GM18505 (cell line): ENCODE measurements at regions not wholly inside any gene's neighbourhood (a gene's known extent, or its start where the extent isn't known, plus 50 kb on each side); places are given as distances from the start of the nearest gene placed in this dataset.

Experiments used
- ATAC-seq: cut with Tn5 transposase; IDR thresholded peaks from one replicate; pipeline ENCODE4 v1.9.1; 2021; ENCODE audit not compliant: unreplicated experiment
- POLR2A ChIP-seq: IDR thresholded peaks from 4 replicates; pipeline ENCODE4 v1.6.1; 2011; ENCODE audit warnings: borderline replicate concordance; ENCODE audit not compliant: insufficient read depth, insufficient read length; ENCODE audit errors: extremely low read depth

DNA sequence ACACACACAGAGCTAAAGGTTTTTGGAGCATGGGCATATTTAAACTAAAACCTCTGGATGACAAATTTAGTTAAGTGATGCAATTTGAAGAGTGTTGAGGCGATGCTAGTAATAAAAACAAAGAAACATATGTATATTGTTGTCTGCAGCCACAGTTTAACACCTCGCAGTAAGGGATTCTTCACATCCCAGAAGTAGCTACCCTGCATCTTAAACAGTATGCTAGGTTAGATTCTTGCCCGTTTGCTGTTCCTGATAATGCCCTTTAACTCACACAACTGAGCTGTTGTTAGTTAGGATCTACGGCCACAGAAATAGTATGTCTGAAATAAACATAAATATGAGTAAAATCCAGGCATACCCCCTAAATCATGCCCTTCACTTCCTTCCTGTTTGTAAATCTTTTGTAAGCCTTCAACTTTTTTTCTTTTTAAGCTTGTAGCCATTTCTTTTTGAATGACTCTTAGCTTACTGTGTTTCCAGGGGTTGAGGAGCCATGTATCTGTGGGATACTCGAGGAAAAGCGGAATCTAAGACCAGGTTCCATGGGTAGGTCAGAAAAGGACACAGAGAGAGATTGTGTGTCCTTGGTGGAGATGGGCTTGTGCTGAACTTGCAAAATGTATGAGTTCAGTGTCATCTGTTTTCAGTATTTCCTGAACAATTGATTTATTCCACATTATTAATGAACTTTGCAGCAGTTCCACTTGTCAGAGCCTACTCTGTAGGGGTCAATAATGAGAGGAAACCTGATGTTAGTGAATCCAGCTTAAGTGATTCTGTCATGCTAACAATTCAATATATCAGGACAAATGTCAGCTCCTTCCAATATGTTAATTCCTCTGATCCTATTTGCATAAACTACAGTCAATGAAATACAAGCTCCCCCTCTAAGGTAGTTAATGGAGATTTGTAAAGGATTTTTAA, 349.6 kb downstream of the GPAT3 start:
- no peak for ATAC-seq
- TF ChIP-seq POLR2A, result no peak

DNA sequence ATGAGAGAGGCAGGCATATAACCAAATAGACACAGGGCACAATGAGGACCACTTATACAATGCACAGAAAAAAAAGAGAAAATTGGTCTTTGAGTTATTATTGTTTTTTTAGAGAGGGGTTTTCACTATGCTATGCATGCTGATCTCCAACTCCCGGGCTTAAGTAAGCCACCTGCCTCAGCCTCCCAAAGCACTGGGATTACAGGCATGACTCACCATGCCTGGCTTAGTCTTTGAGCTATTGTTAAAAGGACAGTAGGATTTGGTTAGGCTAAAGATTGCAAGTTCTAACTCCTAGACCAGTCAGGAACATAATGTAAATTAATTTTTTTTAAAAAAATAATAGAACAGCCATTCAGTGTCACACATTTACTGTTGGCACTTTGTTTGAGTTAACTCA, 340.1 kb downstream of the GPAT3 start:
- no peak for ATAC-seq
- no peak for TF ChIP-seq POLR2A

DNA sequence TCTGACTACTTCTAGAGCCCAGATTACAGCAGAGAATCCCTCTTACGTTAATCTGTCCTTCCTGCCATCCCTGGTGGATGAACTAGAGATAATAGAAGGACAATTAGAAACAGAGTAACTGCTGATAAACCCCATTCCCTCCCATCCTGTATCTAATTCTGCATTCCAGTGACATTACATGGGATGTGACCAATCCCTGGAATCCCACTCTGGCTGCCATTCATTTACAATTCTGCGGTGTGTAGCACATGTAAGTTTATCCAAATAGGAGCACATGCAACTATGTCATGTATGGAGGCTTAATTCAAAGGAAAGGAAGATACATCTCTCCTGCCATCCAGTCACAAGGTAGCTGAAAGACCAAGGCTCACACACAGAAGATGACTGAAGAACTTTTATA, 339.5 kb downstream of the GPAT3 start:
- no peak for ATAC-seq
- no peak for TF ChIP-seq POLR2A

DNA sequence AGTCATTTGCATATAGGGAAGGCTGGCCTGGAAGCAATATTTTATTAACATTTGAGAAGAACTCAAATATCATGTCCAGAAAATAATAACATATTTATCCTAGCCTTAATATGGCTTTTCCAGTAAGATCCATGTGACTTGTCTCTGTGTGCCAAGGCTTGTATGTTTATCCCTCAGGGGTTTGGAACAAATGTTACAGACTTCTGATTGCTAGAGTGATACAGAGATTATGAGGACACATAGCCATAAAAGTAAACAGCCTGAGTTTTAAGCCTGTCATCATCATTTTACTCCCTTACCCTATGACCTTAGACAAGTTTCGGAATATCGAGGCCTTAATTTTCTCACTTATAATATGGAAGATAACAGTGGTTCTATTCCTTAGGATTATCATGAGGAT, 338.1 kb downstream of the GPAT3 start:
- no peak for TF ChIP-seq POLR2A
- no peak for ATAC-seq

DNA sequence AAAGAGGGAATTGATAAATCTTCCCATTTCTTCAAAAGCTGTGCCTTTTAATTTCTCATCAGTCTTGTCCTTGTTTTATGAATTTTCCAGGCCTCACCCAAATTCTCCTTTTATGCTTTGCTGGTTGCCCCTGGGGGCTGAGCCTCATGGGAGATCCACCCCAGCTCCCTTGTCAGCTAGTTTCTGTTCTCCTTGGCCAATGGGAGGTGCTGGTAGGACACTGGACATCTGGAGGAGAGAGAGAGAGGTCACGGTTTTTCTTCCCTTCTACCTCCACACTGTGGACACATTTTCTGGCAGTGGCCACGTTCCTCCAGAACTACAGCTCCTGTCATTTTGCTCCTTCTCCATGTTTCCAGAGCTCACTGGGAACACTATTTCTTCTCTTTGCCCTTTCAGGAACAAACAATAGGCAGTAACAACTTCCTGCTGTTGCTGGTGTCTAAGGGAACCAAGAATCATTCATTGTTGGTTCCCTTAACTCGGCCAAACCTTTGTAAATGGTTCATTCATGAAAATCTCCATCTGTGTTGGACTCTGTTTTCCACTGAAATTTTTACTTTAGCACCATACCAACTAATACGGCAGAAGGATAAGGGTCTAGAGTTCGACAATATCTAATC, 334.5 kb downstream of the GPAT3 start:
- no peak for ATAC-seq
- no peak for TF ChIP-seq POLR2A

DNA sequence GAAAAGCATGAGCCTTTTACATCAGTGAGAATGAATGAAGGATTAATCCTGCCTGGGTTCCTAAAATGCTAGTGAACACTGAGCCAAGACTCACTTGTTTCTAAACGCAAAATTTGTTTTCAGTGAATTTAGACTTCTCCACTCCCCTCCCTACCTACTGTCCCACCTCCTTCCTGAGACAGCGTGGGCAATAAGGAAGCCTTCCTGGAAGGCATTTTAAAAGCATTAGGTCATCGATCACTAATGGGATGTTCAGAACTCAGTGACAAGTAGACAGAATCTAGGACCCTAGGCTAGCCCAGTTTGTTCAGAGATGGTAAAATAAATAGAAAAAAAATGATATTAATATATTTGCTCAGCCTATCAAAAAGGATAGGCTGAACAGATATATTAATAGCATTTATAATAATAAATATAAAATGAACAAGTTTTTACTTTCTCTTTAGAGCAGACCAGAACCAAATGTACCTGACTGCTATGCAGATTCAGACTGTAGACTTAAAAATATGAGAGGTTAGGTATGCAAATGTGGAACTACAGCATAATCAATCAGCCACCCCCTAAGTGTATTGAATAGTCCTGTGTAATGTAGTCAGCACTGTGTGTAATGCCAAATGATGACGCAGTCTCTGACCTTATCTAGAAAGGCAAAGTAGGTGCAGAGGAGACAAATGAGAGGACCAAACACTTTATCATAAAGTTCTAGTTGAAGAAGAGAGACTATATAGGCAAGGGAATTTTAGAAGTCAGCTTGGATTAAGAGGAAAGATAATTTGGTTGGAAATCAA, 331.1 kb downstream of the GPAT3 start:
- no peak for ATAC-seq
- no peak for TF ChIP-seq POLR2A

DNA sequence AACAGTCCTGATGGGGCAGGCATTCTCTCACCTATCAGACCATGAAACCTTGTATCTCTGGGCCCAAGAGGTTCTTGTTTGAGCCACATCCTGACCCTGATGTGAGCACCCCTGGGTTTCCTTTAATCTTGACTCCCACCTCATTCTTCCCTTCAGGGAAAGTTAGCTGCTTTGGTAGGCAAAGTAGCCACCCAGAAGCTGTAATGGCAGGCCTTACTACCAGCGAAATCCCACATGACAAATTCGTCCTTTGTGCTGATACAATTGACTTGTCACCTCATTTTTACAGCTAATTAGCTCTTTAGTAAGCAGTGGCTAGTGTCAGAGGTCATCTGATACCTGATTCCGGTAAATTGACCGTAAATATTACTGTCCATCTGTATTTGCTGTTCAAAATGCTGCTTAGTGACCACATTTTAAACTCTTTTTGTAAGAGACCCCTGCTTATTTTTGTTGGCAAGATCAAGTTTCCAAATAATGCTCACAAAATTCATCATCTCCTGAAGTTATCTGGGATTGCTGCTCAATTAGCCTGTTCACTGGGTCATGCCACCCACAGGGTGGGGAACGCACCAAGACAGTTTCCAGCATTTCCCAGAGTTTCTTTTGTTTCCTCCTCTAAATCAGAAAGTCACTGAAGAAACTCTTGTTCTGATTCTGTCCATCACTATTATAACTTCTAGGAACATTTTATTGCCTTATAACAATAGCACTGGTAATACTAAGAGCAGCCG, 329.7 kb downstream of the GPAT3 start:
- ATAC-seq, result no peak
- TF ChIP-seq POLR2A, result no peak

DNA sequence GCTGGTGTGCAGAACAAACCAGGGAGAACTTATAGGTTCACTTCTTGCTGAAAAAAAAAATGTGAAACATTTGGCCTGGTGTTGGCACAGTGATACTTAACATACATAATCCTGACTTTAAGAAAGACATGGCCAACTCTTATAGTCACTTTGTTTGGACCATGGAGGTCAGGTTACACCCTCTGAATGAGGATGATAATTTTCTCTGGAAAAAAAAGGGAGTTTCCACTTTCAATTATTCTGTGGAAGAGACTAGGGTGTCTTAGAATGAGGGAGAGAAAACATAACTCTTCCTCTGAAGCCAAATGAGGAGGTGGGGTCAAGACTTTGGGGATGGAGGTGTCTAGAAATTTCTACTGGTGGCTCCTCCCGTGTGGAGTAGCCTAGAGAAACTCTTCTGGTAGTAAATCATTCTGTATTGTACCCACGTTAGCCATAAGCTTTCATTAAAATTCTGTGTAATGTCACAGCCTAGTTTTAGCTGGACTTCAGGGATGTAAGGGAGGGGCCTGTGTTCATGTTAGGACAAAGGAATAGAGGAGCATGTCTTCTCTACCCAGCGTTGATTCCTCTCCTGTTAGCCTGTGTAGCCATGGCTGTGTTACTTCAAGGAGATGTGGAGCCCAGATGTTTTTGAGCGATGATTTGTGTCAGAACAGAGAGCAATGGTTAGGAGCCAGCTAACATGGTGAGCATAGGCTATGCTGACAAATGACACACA, 328.3 kb downstream of the GPAT3 start:
- ATAC-seq, result no peak
- no peak for TF ChIP-seq POLR2A

DNA sequence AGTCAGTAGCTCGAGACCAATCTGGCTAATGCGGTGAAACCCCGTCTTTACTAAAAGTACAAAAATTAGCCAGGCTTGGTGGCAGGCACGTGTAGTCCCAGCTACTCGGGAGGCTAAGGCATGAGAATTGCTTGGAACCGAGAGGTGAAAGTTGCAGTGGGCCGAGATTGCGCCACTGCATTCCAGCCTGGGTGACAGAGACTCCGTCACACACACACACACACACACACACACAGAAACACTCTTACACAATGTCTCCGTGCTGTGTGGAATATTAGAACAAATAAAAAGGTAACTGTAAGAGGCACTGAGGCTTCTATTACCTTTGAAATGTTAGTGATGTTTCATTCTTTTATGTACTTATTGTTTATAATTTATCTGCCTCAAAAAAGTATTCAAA, 326.6 kb downstream of the GPAT3 start:
- TF ChIP-seq POLR2A, result no peak
- ATAC-seq, result no peak

DNA sequence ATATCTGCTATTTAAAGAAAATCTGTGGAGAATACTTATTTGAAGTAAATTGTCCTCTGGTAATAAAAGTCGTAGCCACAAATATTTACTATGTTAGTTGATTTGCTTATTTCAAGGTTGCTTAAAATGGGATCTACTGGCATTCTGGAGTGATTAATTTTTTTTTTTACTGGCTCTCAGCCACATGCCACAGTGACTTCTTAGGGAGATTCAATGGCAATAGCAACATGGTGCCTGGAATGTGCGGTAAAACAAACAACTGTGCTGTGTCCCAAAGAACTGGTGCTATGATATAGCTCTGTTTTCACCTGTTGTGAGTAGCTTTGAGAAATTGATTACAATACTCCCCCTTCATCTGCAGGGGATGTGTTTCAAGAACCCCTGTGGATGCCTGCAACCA, 324.3 kb downstream of the GPAT3 start:
- no peak for TF ChIP-seq POLR2A
- ATAC-seq, result no peak

DNA sequence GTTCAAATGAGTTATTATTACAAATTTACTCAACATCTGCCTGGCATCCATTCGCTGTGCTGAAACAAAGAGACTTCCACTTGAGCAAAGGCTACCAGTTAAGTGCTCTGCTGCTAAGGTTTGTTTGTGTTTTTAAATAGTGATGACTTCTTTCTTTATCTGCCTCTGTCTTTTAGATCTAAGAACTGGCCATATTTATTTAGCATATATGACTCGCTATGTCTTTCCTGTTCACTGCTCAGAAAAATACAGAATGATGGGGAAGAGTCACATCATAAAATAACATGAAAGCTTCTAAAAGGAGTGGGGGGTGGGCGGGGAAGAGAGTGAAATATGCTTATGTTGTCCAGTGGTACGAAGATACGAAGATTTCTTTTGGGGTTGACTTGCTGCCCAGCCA, 322.2 kb downstream of the GPAT3 start:
- ATAC-seq, result no peak
- no peak for TF ChIP-seq POLR2A

DNA sequence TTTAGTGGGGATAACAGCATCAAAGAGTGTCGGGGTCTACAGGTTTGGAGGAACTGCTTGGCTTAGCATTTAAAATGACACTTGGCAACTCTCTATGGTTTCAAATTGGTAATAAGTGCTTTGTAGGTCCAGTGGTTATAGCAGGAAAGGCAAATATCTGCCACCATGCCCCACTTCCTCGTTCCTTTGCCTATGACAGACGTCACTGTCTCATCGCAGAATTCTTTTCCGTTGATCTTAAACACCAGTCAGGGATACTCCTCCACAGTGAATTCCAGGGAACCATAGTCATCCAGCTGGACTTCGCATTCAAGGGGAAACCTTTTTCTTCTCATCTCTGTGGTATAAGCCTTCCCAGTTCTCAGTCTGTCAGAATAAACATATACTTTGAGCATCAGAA, 319.1 kb downstream of the GPAT3 start:
- no peak for ATAC-seq
- TF ChIP-seq POLR2A, result no peak
